C4-2B (cell line): ENCODE measurements at regions not wholly inside any gene's neighbourhood (a gene's known extent, or its start where the extent isn't known, plus 50 kb on each side); places are given as distances from the start of the nearest gene placed in this dataset.

Experiments
- H3K27ac ChIP-seq: fragments of 450-650 bp; 2 replicates; pipeline ENCODE4 v1.5.1; 2017
- ZFX ChIP-seq: fragments of 450-650 bp; IDR thresholded peaks from 2 replicates; pipeline ENCODE4 v1.6.1; 2017
- TF ChIP-seq, protein P1 (sequence below): fragments of 450-650 bp; conservative IDR thresholded peaks from 2 replicates; pipeline ENCODE4 v1.5.1; 2017; ENCODE audit warnings: mild to moderate bottlenecking

GRCh38 chr12:76216585-76217472 is 131.4 kb downstream of the BBS10 start:
- no peak for TF ChIP-seq ZFX
- TF ChIP-seq, protein P1, sequence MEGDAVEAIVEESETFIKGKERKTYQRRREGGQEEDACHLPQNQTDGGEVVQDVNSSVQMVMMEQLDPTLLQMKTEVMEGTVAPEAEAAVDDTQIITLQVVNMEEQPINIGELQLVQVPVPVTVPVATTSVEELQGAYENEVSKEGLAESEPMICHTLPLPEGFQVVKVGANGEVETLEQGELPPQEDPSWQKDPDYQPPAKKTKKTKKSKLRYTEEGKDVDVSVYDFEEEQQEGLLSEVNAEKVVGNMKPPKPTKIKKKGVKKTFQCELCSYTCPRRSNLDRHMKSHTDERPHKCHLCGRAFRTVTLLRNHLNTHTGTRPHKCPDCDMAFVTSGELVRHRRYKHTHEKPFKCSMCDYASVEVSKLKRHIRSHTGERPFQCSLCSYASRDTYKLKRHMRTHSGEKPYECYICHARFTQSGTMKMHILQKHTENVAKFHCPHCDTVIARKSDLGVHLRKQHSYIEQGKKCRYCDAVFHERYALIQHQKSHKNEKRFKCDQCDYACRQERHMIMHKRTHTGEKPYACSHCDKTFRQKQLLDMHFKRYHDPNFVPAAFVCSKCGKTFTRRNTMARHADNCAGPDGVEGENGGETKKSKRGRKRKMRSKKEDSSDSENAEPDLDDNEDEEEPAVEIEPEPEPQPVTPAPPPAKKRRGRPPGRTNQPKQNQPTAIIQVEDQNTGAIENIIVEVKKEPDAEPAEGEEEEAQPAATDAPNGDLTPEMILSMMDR = no peak

GRCh38 chr12:76208129-76208528 is 123.6 kb upstream of the NAP1L1 start:
- TF ChIP-seq ZFX = no peak
- H3K27ac ChIP-seq = no peak overlapping the region

More at GRCh38 chr12:76216585-76217472, 131.4 kb downstream of the BBS10 start:
- no peak overlapping the region for H3K27ac ChIP-seq

- TF ChIP-seq ZFX = no peak
- TF ChIP-seq, protein P1 = no peak
- no peak overlapping the region for H3K27ac ChIP-seq
Observed at GRCh38 chr12:76206677-76207072, 122.2 kb upstream of the NAP1L1 start.

DNA sequence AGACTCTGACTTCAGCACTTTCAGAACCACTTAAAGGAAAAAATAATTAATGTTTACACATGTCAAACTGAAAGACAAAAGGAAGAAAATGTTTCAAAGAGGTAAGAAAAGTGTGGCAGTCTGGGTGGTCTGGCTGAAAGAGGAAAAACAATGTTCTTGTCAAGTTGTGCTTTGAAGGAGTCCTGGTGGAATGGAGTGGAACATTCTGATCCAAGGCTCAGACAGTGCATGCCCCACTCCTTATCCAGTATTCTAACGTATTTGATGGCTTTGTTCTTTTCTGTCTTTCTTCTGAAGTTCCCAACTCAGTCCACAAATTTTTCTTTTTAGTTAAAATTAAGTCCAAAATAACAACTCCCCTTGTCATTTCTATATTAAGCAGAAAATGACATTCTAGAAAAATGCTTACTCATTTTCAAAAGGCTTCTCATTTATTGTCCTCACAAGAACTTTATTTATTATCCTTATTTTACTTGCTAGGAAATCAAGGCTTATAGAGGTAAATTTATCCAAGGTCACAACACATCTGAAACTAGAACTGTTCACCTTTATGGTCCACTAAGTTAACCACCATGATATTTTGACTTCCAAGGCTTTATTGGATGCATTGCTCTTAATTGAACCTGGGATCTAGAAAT is 121.7 kb upstream of the NAP1L1 start:
- no peak overlapping the region for H3K27ac ChIP-seq
- TF ChIP-seq ZFX = no peak

GRCh38 chr12:76202621-76203020 is 118.1 kb upstream of the NAP1L1 start:
- H3K27ac ChIP-seq = no peak overlapping the region
- no peak for TF ChIP-seq ZFX
- TF ChIP-seq, protein P1 = no peak

- TF ChIP-seq, protein P1 = no peak
- TF ChIP-seq ZFX = no peak
- no peak overlapping the region for H3K27ac ChIP-seq
Observed at GRCh38 chr12:76201758-76202157, 117.3 kb upstream of the NAP1L1 start.

- no peak overlapping the region for H3K27ac ChIP-seq
- no peak for TF ChIP-seq ZFX
- TF ChIP-seq, protein P1 = no peak
Observed at GRCh38 chr12:76201316-76201715, 116.8 kb upstream of the NAP1L1 start.

DNA sequence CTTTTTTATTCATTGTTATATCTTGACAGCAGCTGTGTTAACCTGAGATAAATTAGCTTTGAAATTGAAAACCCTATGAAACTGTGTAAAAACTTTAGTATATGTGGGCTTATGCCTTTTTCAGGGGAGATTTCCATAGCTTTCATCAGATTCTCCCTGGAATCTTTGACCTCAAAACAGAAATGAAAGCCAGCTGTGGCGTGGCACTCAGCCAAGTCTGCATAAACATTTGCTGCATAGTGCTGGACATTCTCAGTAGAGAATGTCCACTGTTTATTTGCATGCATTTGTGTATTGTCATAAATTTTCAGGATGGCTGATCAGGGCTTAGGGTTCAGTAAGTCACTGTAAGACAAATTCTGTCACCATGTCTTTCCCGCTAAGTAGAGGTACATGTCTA is 115.3 kb upstream of the NAP1L1 start:
- H3K27ac ChIP-seq = no peak overlapping the region
- TF ChIP-seq, protein P1 = no peak
- TF ChIP-seq ZFX = no peak
